ENCODE measurements at regions not wholly inside any gene's neighbourhood (a gene's known extent, or its start where the extent isn't known, plus 50 kb on each side); places are given as distances from the start of the nearest gene placed in this dataset.

GRCh38 chr9:14487547-14488185, 173.7 kb upstream of the NFIB start:
- no peaks in the 10 kb centered on the region for H3K4me1 ChIP-seq (ENCODE audit: insufficient read depth, low read length)
- no peak for DNase-seq (ENCODE audit: low read depth)
- no peaks in the 10 kb centered on the region for H3K79me2 ChIP-seq (ENCODE audit: insufficient read depth, low read length)
- Mint-ChIP-seq H3K9me3 (ENCODE audit: unreplicated experiment) (no peaks in the 10 kb centered on the region), H3K4me3 (ENCODE audit: unreplicated experiment) (no peak overlapping the region), H3K27me3 (ENCODE audit: low read depth, unreplicated experiment) (no peaks in the 10 kb centered on the region), H3K4me1 (ENCODE audit: low read depth, unreplicated experiment) (no peaks in the 10 kb centered on the region), H3K27ac (ENCODE audit: unreplicated experiment) (no peak overlapping the region), H3K36me3 (ENCODE audit: low read depth, unreplicated experiment) (no peaks in the 10 kb centered on the region)
- H3K9ac ChIP-seq (ENCODE audit: low read length), result no peak overlapping the region
- H3K4me2 ChIP-seq (ENCODE audit: low read length), result no peak overlapping the region
- H3K27ac ChIP-seq (ENCODE audit: low read depth, low read length), result no peak overlapping the region
- FAIRE-seq, result no peak
- no peaks in the 10 kb centered on the region for H3K36me3 ChIP-seq (ENCODE audit: insufficient read depth, low read length)
- H3K9me3 ChIP-seq (ENCODE audit: insufficient read depth, low read depth, low read length), result no peaks in the 10 kb centered on the region
- H2AFZ ChIP-seq (ENCODE audit: low read depth, low read length), result no peak overlapping the region
- H3K27me3 ChIP-seq (ENCODE audit: insufficient read depth, low read length), result no peaks in the 10 kb centered on the region
- TF ChIP-seq EZH2 (IDR thresholded peaks at IDR 0.05; ENCODE audit: insufficient read depth, low read length) (no peak), CTCF (IDR thresholded peaks at IDR 0.05; ENCODE audit: insufficient read depth, low read depth, low read length) (no peak)
- no peak overlapping the region for H3K4me3 ChIP-seq (ENCODE audit: insufficient read depth, low read depth, low read length)
- H4K20me1 ChIP-seq (ENCODE audit: insufficient read depth, low read length), result no peaks in the 10 kb centered on the region

GRCh38 chr9:14485366-14485765, 171.4 kb upstream of the NFIB start:
- Histone ChIP-seq H2AFZ (ENCODE audit: low read depth, low read length) (no peak overlapping the region), H3K9me3 (ENCODE audit: insufficient read depth, low read depth, low read length) (no peaks in the 10 kb centered on the region), H3K4me1 (ENCODE audit: insufficient read depth, low read length) (no peaks in the 10 kb centered on the region), H3K9ac (ENCODE audit: low read length) (no peak overlapping the region), H3K4me2 (ENCODE audit: low read length) (no peak overlapping the region), H3K4me3 (ENCODE audit: insufficient read depth, low read depth, low read length) (no peak overlapping the region), H3K27ac (ENCODE audit: low read depth, low read length) (no peak overlapping the region), H3K79me2 (ENCODE audit: insufficient read depth, low read length) (no peaks in the 10 kb centered on the region), H3K36me3 (ENCODE audit: insufficient read depth, low read length) (no peaks in the 10 kb centered on the region), H3K27me3 (ENCODE audit: insufficient read depth, low read length) (no peaks in the 10 kb centered on the region), H4K20me1 (ENCODE audit: insufficient read depth, low read length) (no peaks in the 10 kb centered on the region)
- H3K9me3 Mint-ChIP-seq (ENCODE audit: unreplicated experiment), result no peaks in the 10 kb centered on the region
- no peak for TF ChIP-seq EZH2 (IDR thresholded peaks at IDR 0.05; ENCODE audit: insufficient read depth, low read length)
- TF ChIP-seq CTCF (IDR thresholded peaks at IDR 0.05; ENCODE audit: insufficient read depth, low read depth, low read length), result no peak
- no peaks in the 10 kb centered on the region for H3K36me3 Mint-ChIP-seq (ENCODE audit: low read depth, unreplicated experiment)
- FAIRE-seq (no peak), DNase-seq (ENCODE audit: low read depth) (peak; percentile 28)
- no peaks in the 10 kb centered on the region for H3K27me3 Mint-ChIP-seq (ENCODE audit: low read depth, unreplicated experiment)
- no peak overlapping the region for H3K27ac Mint-ChIP-seq (ENCODE audit: unreplicated experiment)
- no peak overlapping the region for H3K4me3 Mint-ChIP-seq (ENCODE audit: unreplicated experiment)
- H3K4me1 Mint-ChIP-seq (ENCODE audit: low read depth, unreplicated experiment), result no peaks in the 10 kb centered on the region

GRCh38 chr9:14482856-14483255, 168.9 kb upstream of the NFIB start:
- H3K9ac ChIP-seq (ENCODE audit: low read length), result no peak overlapping the region
- Mint-ChIP-seq H3K9me3 (ENCODE audit: unreplicated experiment) (no peaks in the 10 kb centered on the region), H3K27ac (ENCODE audit: unreplicated experiment) (no peak overlapping the region), H3K4me3 (ENCODE audit: unreplicated experiment) (no peak overlapping the region), H3K36me3 (ENCODE audit: low read depth, unreplicated experiment) (peaks cover 2% of the 10 kb centered on the region), H3K4me1 (ENCODE audit: low read depth, unreplicated experiment) (no peaks in the 10 kb centered on the region), H3K27me3 (ENCODE audit: low read depth, unreplicated experiment) (no peaks in the 10 kb centered on the region)
- H4K20me1 ChIP-seq (ENCODE audit: insufficient read depth, low read length), result no peaks in the 10 kb centered on the region
- H3K4me1 ChIP-seq (ENCODE audit: insufficient read depth, low read length), result no peaks in the 10 kb centered on the region
- no peak for DNase-seq (ENCODE audit: low read depth)
- H3K27me3 ChIP-seq (ENCODE audit: insufficient read depth, low read length), result no peaks in the 10 kb centered on the region
- no peak overlapping the region for H3K4me2 ChIP-seq (ENCODE audit: low read length)
- FAIRE-seq, result no peak
- H3K9me3 ChIP-seq (ENCODE audit: insufficient read depth, low read depth, low read length), result no peaks in the 10 kb centered on the region
- no peak overlapping the region for H3K27ac ChIP-seq (ENCODE audit: low read depth, low read length)
- no peak overlapping the region for H2AFZ ChIP-seq (ENCODE audit: low read depth, low read length)
- no peaks in the 10 kb centered on the region for H3K79me2 ChIP-seq (ENCODE audit: insufficient read depth, low read length)
- TF ChIP-seq CTCF (IDR thresholded peaks at IDR 0.05; ENCODE audit: insufficient read depth, low read depth, low read length) (no peak), EZH2 (IDR thresholded peaks at IDR 0.05; ENCODE audit: insufficient read depth, low read length) (no peak)
- no peak overlapping the region for H3K4me3 ChIP-seq (ENCODE audit: insufficient read depth, low read depth, low read length)
- H3K36me3 ChIP-seq (ENCODE audit: insufficient read depth, low read length), result no peaks in the 10 kb centered on the region
